ENCODE measurements at regions not wholly inside any gene's neighbourhood (a gene's known extent, or its start where the extent isn't known, plus 50 kb on each side); places are given as distances from the start of the nearest gene placed in this dataset.

DNA sequence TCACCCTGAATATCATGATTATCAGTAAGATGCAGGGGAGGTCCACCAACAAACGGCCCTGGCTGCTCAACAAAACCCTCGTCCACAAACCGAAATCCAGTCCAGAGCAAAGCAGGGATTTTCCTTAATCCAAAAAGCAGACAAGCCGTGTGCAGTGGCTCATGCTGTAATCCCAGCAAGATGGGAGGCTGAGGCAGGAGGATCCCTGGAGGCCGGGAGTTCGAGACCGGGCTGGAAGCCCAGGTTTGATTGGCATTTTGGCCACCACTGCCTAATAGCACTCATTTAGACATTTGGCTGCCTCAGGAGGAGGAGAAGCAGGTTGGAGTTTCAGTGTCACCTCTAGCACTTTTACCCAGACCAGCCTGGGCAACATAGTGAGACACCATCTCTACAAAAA lies 562.0 kb upstream of the AUTS2 start:
- TF ChIP-seq, protein P1, sequence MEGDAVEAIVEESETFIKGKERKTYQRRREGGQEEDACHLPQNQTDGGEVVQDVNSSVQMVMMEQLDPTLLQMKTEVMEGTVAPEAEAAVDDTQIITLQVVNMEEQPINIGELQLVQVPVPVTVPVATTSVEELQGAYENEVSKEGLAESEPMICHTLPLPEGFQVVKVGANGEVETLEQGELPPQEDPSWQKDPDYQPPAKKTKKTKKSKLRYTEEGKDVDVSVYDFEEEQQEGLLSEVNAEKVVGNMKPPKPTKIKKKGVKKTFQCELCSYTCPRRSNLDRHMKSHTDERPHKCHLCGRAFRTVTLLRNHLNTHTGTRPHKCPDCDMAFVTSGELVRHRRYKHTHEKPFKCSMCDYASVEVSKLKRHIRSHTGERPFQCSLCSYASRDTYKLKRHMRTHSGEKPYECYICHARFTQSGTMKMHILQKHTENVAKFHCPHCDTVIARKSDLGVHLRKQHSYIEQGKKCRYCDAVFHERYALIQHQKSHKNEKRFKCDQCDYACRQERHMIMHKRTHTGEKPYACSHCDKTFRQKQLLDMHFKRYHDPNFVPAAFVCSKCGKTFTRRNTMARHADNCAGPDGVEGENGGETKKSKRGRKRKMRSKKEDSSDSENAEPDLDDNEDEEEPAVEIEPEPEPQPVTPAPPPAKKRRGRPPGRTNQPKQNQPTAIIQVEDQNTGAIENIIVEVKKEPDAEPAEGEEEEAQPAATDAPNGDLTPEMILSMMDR (IDR thresholded peaks at IDR 0.05; ENCODE audit: low read length, missing control alignments) = no peak
- no peak for DNase-seq (ENCODE audit: low read depth)
- H3K4me3 ChIP-seq (replicated peaks; ENCODE audit: low read depth, low read length) = no peak overlapping the region

DNA sequence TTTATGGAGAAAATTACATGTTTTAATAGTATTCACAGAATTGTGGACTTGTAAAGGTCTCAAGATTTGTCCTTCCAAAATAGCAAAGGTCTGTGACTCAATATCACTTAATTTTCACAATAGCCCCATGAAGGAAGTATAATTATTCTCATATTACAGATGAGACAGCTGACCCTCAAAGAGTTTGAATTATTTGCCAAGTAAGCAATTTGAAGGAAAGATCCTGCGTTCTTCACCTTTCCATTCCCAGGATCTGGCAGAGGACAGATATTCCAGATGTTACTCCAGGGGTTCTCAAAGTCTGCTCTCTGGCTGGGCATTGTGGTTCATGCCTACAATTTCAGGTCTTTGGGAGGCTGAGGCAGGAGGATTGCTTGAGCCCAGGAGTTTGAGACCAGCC lies 559.4 kb upstream of the AUTS2 start:
- DNase-seq (ENCODE audit: low read depth) = no peak
- no peak overlapping the region for H3K4me3 ChIP-seq (replicated peaks; ENCODE audit: low read depth, low read length)
- TF ChIP-seq, protein P1 (IDR thresholded peaks at IDR 0.05; ENCODE audit: low read length, missing control alignments) = no peak

DNA sequence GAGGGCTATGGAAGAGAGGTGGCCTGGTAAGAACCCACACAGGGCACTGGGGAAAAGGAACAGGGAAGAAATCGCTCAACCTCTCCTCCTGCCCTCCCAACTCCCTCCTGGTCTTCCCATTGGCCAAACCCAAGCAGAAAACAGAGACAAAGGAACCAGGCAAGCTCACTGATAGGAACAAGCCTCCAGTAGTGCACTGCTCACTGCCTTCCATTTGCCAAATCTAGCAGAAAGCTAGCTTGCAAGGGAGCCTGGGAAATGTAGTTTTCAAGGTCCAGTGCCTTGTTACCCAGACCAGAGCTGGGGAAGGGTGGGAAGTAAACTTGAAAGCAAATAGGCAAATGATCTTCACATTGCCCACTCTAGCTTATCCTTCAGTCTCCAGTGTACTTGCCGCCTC lies 556.1 kb upstream of the AUTS2 start:
- TF ChIP-seq, protein P1 (IDR thresholded peaks at IDR 0.05; ENCODE audit: low read length, missing control alignments) = no peak
- H3K4me3 ChIP-seq (replicated peaks; ENCODE audit: low read depth, low read length) = no peak overlapping the region
- no peak for DNase-seq (ENCODE audit: low read depth)

DNA sequence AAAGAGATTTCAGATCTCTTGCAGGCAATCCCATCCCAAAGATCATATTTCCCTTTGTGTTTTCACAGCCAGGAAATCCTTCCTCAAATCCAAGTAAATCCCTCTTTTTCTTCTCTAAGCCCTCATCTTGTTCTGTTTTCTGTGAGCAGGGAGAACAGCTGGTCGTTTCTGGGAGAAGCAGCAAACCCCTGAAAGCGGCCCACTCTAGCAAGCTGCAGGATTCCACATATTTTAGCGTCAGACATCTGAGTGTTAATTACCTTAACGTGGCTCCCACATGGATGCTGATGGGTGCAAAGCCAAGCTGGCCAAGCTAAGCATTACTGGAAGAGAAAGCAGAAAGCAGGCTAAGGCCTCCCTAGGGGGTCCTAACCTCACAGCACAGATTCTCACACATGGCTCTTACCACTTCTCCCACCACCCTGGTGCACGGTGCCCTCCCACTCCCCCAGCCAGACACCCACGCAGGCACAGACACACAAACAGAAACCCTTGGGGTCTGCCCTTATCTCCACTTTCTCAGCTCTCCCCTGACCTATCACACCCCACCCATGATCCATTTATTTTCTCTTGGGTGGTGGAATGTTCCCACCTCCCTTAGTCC lies 551.0 kb upstream of the AUTS2 start:
- TF ChIP-seq, protein P1 (IDR thresholded peaks at IDR 0.05; ENCODE audit: low read length, missing control alignments) = no peak
- DNase-seq (ENCODE audit: low read depth) = no peak
- no peak overlapping the region for H3K4me3 ChIP-seq (replicated peaks; ENCODE audit: low read depth, low read length)

DNA sequence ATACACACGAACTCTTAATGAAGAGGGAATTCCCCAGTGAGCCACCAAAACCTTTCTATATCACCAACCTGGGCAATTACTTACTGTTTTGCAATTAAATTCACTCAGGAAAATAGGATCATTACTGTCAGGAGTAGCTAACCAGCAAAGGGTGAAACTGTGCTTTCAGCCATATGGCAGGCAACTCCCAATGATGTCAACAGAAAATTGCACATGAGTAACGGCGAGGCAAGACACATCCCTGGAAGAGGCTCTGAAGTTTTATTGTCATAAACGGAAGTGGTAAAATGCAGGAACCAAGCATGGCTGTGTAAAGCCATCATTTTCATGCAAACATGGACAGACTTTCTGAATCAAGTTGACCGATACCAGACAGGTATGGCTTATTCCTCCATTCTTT lies 548.9 kb upstream of the AUTS2 start:
- H3K4me3 ChIP-seq (replicated peaks; ENCODE audit: low read depth, low read length) = no peak overlapping the region
- DNase-seq (ENCODE audit: low read depth) = no peak
- TF ChIP-seq, protein P1 (IDR thresholded peaks at IDR 0.05; ENCODE audit: low read length, missing control alignments) = no peak

DNA sequence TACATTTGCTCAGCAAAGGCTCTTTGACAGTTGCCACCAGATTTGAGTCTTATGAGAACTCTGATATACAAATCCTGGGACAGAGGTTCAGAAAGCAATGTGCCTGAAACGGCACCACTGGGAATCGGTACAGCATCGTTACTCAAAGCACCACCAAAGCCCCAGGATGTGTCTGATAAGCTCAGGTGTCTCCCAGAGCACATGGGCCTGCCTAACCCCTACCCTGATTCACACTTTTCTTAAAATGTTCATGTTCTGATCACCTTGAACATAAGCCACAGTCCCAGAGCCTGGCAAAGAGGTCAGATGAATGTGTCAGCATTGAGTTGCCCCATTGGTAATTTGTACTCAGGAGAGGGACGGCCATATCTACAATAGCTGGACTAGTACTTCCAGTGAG lies 545.8 kb upstream of the AUTS2 start:
- TF ChIP-seq, protein P1 (IDR thresholded peaks at IDR 0.05; ENCODE audit: low read length, missing control alignments) = no peak
- no peak overlapping the region for H3K4me3 ChIP-seq (replicated peaks; ENCODE audit: low read depth, low read length)
- DNase-seq (ENCODE audit: low read depth) = no peak

DNA sequence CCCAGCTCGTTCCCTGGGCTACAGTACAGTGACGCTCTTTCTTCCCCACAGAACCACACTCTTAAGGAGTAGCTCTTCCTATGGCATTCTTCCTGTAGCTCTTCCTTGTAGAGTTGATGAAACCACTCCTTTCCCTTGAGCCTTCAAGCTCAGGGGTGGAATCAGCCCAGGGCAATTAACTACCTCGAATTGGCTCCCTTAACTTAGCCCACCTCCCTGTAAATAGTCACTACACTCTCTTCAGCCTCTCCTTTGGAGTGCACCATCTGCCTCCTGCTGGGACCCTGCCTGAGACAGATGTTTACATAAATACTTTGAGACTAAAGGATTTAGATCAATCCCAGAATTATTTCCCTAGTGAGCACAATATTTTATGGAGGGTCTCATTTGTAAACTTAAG lies 537.8 kb upstream of the AUTS2 start:
- TF ChIP-seq, protein P1 (IDR thresholded peaks at IDR 0.05; ENCODE audit: low read length, missing control alignments) = no peak
- DNase-seq (ENCODE audit: low read depth) = no peak
- H3K4me3 ChIP-seq (replicated peaks; ENCODE audit: low read depth, low read length) = no peak overlapping the region
